H9 (cell line): ENCODE measurements at regions not wholly inside any gene's neighbourhood (a gene's known extent, or its start where the extent isn't known, plus 50 kb on each side); places are given as distances from the start of the nearest gene placed in this dataset.

Experiments used
- DNase-seq: peaks from one replicate; pipeline ENCODE4 v3.0.0-alpha.2; 2017
- H2AFZ ChIP-seq: one replicate; pipeline ENCODE4 v1.6.1; 2013; ENCODE audit warnings: mild to moderate bottlenecking, low read length, control low read depth, moderate library complexity
- H2AK5ac ChIP-seq: 2 replicates; pipeline ENCODE4 v1.6.1; 2013; ENCODE audit warnings: low read length, control low read depth, mixed read lengths; ENCODE audit not compliant: insufficient read length
- H2BK120ac ChIP-seq: one replicate; pipeline ENCODE4 v1.6.1; 2013; ENCODE audit warnings: low read depth, mild to moderate bottlenecking, low read length, control low read depth, inconsistent platforms; ENCODE audit not compliant: poor library complexity, severe bottlenecking
- H2BK12ac ChIP-seq: 2 replicates; pipeline ENCODE4 v1.6.1; 2013; ENCODE audit warnings: low read length, control low read depth, mixed read lengths, low read depth; ENCODE audit not compliant: insufficient read length
- H2BK15ac ChIP-seq: 2 replicates; pipeline ENCODE4 v1.6.1; 2013; ENCODE audit warnings: low read depth, low read length, control low read depth
- H2BK20ac ChIP-seq: one replicate; pipeline ENCODE4 v1.6.1; 2013; ENCODE audit warnings: low read depth, mild to moderate bottlenecking, low read length, control low read depth, inconsistent platforms; ENCODE audit not compliant: poor library complexity, severe bottlenecking
- H2BK5ac ChIP-seq: 2 replicates; pipeline ENCODE4 v1.6.1; 2013; ENCODE audit warnings: low read length, control low read depth, mixed read lengths; ENCODE audit not compliant: insufficient read length
- H3K14ac ChIP-seq: 2 replicates; pipeline ENCODE4 v1.6.1; 2013; ENCODE audit warnings: low read length, control low read depth; ENCODE audit not compliant: insufficient read depth
- H3K18ac ChIP-seq: 2 replicates; pipeline ENCODE4 v1.6.1; 2013; ENCODE audit warnings: low read depth, mild to moderate bottlenecking, mixed read lengths, low read length, control low read depth; ENCODE audit not compliant: insufficient read length
- H3K23ac ChIP-seq: 2 replicates; pipeline ENCODE4 v1.6.1; 2013; ENCODE audit warnings: low read length, control low read depth, mixed read lengths, low read depth; ENCODE audit not compliant: insufficient read length
- H3K23me2 ChIP-seq: 2 replicates; pipeline ENCODE4 v1.6.1; 2013; ENCODE audit warnings: low read depth, mild to moderate bottlenecking, mixed read lengths, low read length, control low read depth; ENCODE audit not compliant: insufficient read length, poor library complexity, severe bottlenecking
- H3K27ac ChIP-seq: 2 replicates; pipeline ENCODE4 v1.5.1; 2013; ENCODE audit warnings: low read length, control low read depth, mixed read lengths, low read depth; ENCODE audit not compliant: insufficient read length
- H3K27me3 ChIP-seq: 2 replicates; pipeline ENCODE4 v1.6.1; 2013; ENCODE audit warnings: low read length, control low read depth, inconsistent platforms; ENCODE audit not compliant: insufficient read depth
- H3K4ac ChIP-seq: 2 replicates; pipeline ENCODE4 v1.6.1; 2013; ENCODE audit warnings: low read depth, mild to moderate bottlenecking, control low read depth, inconsistent platforms, low read length, moderate library complexity
- H3K4me1 ChIP-seq: 2 replicates; pipeline ENCODE4 v1.6.1; 2013; ENCODE audit warnings: low read length, control low read depth, inconsistent platforms; ENCODE audit not compliant: insufficient read depth
- H3K4me2 ChIP-seq: 2 replicates; pipeline ENCODE4 v1.6.1; 2013; ENCODE audit warnings: low read length, control low read depth, mixed read lengths; ENCODE audit not compliant: insufficient read length, insufficient read depth
- H3K56ac ChIP-seq: 2 replicates; pipeline ENCODE4 v1.6.1; 2013; ENCODE audit warnings: low read depth, mild to moderate bottlenecking, mixed read lengths, low read length, control low read depth; ENCODE audit not compliant: insufficient read length
- H3K79me1 ChIP-seq: 2 replicates; pipeline ENCODE4 v1.6.1; 2013; ENCODE audit warnings: low read depth, mild to moderate bottlenecking, moderate library complexity, low read length, control low read depth, inconsistent platforms; ENCODE audit not compliant: insufficient read depth, poor library complexity, severe bottlenecking
- H3K79me2 ChIP-seq: 2 replicates; pipeline ENCODE4 v1.6.1; 2013; ENCODE audit warnings: low read length, control low read depth, inconsistent platforms; ENCODE audit not compliant: insufficient read depth
- H3K9ac ChIP-seq: 2 replicates; pipeline ENCODE4 v1.6.1; 2013; ENCODE audit warnings: low read length, control low read depth, mixed read lengths; ENCODE audit not compliant: insufficient read length; ENCODE audit errors: extremely low read depth
- H3K9me3 ChIP-seq: one replicate; pipeline ENCODE4 v1.6.1; 2013; ENCODE audit warnings: low read depth, low read length, inconsistent platforms; ENCODE audit not compliant: control insufficient read depth
- H3T11ph ChIP-seq: one replicate; pipeline ENCODE4 v1.6.1; 2013; ENCODE audit warnings: mild to moderate bottlenecking, low read length, control low read depth, inconsistent platforms
- H4K20me1 ChIP-seq: one replicate; pipeline ENCODE4 v1.6.1; 2013; ENCODE audit not compliant: control insufficient read depth, insufficient read length, insufficient read depth
- H4K5ac ChIP-seq: 2 replicates; pipeline ENCODE4 v1.6.1; 2013; ENCODE audit warnings: low read depth, mild to moderate bottlenecking, mixed read lengths, low read length, control low read depth; ENCODE audit not compliant: insufficient read length
- H4K8ac ChIP-seq: replicated peaks from 2 replicates; pipeline ENCODE4 v1.6.1; 2013; ENCODE audit warnings: low read length, control low read depth, mixed read lengths, low read depth; ENCODE audit not compliant: insufficient read length
- H4K91ac ChIP-seq: 2 replicates; pipeline ENCODE4 v1.6.1; 2013; ENCODE audit warnings: low read depth, mild to moderate bottlenecking, moderate library complexity, mixed read lengths, low read length, control low read depth; ENCODE audit not compliant: insufficient read length
- H3K27ac Mint-ChIP-seq, 3 experiments: 2 replicates in 2 of 3; 3 replicates in 1 of 3; pipeline ENCODE4 v1.8.0; 2020 to 2021; ENCODE audit warnings: mixed read lengths in 3 of 3, mild to moderate bottlenecking in 1 of 3, moderate library complexity in 1 of 3
- H3K27me3 Mint-ChIP-seq: 2 replicates; pipeline ENCODE4 v1.8.0; 2021; ENCODE audit warnings: low read depth, mild to moderate bottlenecking, moderate library complexity, mixed read lengths
- H3K36me3 Mint-ChIP-seq, 3 experiments: 2 replicates in 2 of 3; 3 replicates in 1 of 3; pipeline ENCODE4 v1.8.0; 2020 to 2021; ENCODE audit warnings: low read depth in 3 of 3, mixed read lengths in 3 of 3; ENCODE audit not compliant: insufficient read depth in 1 of 3
- H3K4me1 Mint-ChIP-seq, 2 experiments: 2 replicates each; pipeline ENCODE4 v1.8.0; 2020; ENCODE audit warnings: mixed read lengths in 2 of 2
- H3K4me3 Mint-ChIP-seq, 2 experiments: 2 replicates in 1 of 2; 3 replicates in 1 of 2; pipeline ENCODE4 v1.8.0; 2020 to 2021; ENCODE audit warnings: mild to moderate bottlenecking in 2 of 2, mixed read lengths in 2 of 2, moderate library complexity in 1 of 2
- H3K9me3 Mint-ChIP-seq, 2 experiments: 2 replicates in 1 of 2; 3 replicates in 1 of 2; pipeline ENCODE4 v1.8.0; 2020; ENCODE audit warnings: mild to moderate bottlenecking in 2 of 2, mixed read lengths in 2 of 2, moderate library complexity in 1 of 2
- TF ChIP-seq, protein P1 (sequence below): fragments of 200-600 bp; sonication (generic); conservative IDR thresholded peaks from 3 replicates; pipeline ENCODE4 v1.8.0; 2021; ENCODE audit warnings: antibody characterized with exemption, mild to moderate bottlenecking

DNA sequence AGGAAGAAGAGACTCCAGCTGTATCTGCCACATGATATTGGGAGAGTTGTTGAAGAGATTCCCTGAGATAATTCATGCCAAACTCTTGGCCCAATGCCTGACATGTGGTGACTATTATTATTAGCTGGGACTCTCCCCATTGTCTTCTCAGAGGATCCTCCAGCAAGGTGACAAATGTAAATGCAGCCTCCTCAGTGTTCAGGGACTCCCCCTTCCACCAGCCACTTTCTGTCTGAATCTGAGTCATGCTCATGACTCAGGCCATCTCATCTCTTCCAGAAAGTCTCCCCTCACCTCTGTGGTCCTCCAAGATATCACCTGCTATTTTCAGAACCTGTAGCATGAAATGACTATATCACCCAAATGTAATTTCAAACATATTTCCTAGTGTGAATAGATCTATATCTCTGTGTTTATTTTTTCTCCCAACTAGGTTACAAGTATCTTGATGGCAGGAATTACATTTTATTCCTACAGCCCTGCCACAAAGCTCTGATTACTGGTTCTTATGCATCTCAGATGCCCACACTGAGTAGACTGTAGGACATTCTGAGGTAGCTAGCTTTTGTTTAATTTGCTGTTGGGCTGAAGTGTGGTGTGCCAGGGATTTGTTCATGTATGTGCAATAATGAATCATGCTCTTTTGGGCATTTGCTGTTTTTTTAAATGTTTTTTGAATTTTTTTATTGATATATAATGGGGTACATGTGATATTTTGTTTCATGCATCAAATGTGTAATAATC, 126.6 kb upstream of the IL12B start:
- Mint-ChIP-seq H3K27me3 (no peaks in the 10 kb centered on the region; the same call in none of the 2 replicates), H3K9me3 (no peaks in the 10 kb centered on the region), H3K4me3 (no peak overlapping the region), H3K27ac (no peak overlapping the region), H3K36me3 (no peaks in the 10 kb centered on the region), H3K4me1 (no peaks in the 10 kb centered on the region; a peak in 1 of 4 replicates)
- no peak overlapping the region for H2BK120ac ChIP-seq
- H4K20me1 ChIP-seq, result no peaks in the 10 kb centered on the region
- H2BK15ac ChIP-seq, result no peak overlapping the region
- no peak overlapping the region for H3K9ac ChIP-seq
- no peak overlapping the region for H3K4me2 ChIP-seq
- H3K23ac ChIP-seq, result no peak overlapping the region
- H3K23me2 ChIP-seq, result no peaks in the 10 kb centered on the region
- H3K14ac ChIP-seq, result no peak overlapping the region
- no peaks in the 10 kb centered on the region for H3K9me3 ChIP-seq
- TF ChIP-seq, protein P1, sequence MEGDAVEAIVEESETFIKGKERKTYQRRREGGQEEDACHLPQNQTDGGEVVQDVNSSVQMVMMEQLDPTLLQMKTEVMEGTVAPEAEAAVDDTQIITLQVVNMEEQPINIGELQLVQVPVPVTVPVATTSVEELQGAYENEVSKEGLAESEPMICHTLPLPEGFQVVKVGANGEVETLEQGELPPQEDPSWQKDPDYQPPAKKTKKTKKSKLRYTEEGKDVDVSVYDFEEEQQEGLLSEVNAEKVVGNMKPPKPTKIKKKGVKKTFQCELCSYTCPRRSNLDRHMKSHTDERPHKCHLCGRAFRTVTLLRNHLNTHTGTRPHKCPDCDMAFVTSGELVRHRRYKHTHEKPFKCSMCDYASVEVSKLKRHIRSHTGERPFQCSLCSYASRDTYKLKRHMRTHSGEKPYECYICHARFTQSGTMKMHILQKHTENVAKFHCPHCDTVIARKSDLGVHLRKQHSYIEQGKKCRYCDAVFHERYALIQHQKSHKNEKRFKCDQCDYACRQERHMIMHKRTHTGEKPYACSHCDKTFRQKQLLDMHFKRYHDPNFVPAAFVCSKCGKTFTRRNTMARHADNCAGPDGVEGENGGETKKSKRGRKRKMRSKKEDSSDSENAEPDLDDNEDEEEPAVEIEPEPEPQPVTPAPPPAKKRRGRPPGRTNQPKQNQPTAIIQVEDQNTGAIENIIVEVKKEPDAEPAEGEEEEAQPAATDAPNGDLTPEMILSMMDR, result no peak
- no peak overlapping the region for H3T11ph ChIP-seq
- no peak overlapping the region for H3K4ac ChIP-seq
- H3K27ac ChIP-seq, result no peak overlapping the region
- no peak overlapping the region for H4K91ac ChIP-seq
- DNase-seq, result no peak
- no peak overlapping the region for H3K18ac ChIP-seq
- H2BK5ac ChIP-seq, result no peak overlapping the region
- H4K8ac ChIP-seq, result no peak overlapping the region
- H3K79me2 ChIP-seq, result no peaks in the 10 kb centered on the region
- H3K4me1 ChIP-seq, result no peaks in the 10 kb centered on the region
- H3K56ac ChIP-seq, result no peak overlapping the region
- H2BK20ac ChIP-seq, result no peak overlapping the region
- no peak overlapping the region for H4K5ac ChIP-seq
- H2AFZ ChIP-seq, result no peak overlapping the region
- no peak overlapping the region for H2AK5ac ChIP-seq
- no peaks in the 10 kb centered on the region for H3K79me1 ChIP-seq
- no peak overlapping the region for H2BK12ac ChIP-seq
- H3K27me3 ChIP-seq, result no peaks in the 10 kb centered on the region
